Nephron (organoid): ENCODE measurements at regions not wholly inside any gene's neighbourhood (a gene's known extent, or its start where the extent isn't known, plus 50 kb on each side); places are given as distances from the start of the nearest gene placed in this dataset.

Experiments
- H3K27ac Mint-ChIP-seq, 3 experiments: 2 replicates each; pipeline ENCODE4 v1.8.0; 2020; ENCODE audit warnings: mixed read lengths in 3 of 3, mild to moderate bottlenecking in 2 of 3, moderate library complexity in 1 of 3
- H3K27me3 Mint-ChIP-seq: 2 replicates; pipeline ENCODE4 v1.8.0; 2021; ENCODE audit warnings: low read depth, mild to moderate bottlenecking, moderate library complexity, mixed read lengths
- H3K36me3 Mint-ChIP-seq: 2 replicates; pipeline ENCODE4 v1.8.0; 2020; ENCODE audit warnings: low read depth, mixed read lengths
- H3K4me1 Mint-ChIP-seq: 2 replicates; pipeline ENCODE4 v1.8.0; 2020; ENCODE audit warnings: mixed read lengths
- H3K4me3 Mint-ChIP-seq, 3 experiments: 2 replicates each; pipeline ENCODE4 v1.8.0; 2020; ENCODE audit warnings: mild to moderate bottlenecking in 3 of 3, mixed read lengths in 3 of 3, moderate library complexity in 2 of 3
- H3K9me3 Mint-ChIP-seq: 2 replicates; pipeline ENCODE4 v1.8.0; 2020; ENCODE audit warnings: mixed read lengths
- TF ChIP-seq, protein P1 (sequence below), 3 experiments: fragments of 200-600 bp; sonication (generic); IDR thresholded peaks; one replicate each; pipeline ENCODE4 v1.5.0; 2021; ENCODE audit warnings: antibody characterized with exemption in 3 of 3; ENCODE audit not compliant: unreplicated experiment in 3 of 3

DNA sequence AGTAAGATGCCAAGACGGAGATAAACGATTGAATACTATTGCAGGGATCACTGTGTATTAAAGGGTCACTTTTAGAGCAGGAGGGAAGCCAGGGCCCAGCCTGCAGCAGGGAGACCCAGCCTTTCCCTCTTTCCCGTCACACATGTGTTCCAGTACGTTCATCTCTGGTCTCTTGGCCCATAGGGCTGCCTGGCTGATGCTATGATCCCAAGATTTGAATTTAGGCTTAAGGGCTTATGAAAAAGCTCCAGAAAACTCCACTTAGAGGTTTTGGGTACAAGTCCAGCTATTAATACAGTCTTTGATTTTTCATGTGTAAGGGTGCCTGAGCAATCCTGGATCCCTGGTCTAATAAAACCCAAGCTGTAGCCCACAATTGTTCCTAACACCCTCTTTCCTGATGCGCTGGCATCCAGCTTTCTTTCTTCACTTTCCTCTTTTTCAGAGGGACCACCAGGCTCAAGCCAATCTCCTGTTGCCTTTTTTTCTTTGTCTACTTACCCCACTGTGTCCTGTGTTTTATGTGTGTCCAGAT lies 359.6 kb upstream of the USP24 start:
- H3K36me3 Mint-ChIP-seq, result no peaks in the 10 kb centered on the region
- H3K27me3 Mint-ChIP-seq, result no peaks in the 10 kb centered on the region
- H3K9me3 Mint-ChIP-seq, result no peaks in the 10 kb centered on the region
- no peak overlapping the region for H3K4me3 Mint-ChIP-seq
- H3K4me1 Mint-ChIP-seq, result peaks cover 18% of the 10 kb centered on the region
- peak overlapping the region in 1 of 3 experiments; percentile 27 for H3K27ac Mint-ChIP-seq
- TF ChIP-seq, protein P1, sequence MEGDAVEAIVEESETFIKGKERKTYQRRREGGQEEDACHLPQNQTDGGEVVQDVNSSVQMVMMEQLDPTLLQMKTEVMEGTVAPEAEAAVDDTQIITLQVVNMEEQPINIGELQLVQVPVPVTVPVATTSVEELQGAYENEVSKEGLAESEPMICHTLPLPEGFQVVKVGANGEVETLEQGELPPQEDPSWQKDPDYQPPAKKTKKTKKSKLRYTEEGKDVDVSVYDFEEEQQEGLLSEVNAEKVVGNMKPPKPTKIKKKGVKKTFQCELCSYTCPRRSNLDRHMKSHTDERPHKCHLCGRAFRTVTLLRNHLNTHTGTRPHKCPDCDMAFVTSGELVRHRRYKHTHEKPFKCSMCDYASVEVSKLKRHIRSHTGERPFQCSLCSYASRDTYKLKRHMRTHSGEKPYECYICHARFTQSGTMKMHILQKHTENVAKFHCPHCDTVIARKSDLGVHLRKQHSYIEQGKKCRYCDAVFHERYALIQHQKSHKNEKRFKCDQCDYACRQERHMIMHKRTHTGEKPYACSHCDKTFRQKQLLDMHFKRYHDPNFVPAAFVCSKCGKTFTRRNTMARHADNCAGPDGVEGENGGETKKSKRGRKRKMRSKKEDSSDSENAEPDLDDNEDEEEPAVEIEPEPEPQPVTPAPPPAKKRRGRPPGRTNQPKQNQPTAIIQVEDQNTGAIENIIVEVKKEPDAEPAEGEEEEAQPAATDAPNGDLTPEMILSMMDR (IDR thresholded peaks at IDR 0.05; ENCODE audit: unreplicated experiment in 3 of 3), result no peak

GRCh38 chr1:55572878-55573734 lies 357.9 kb upstream of the USP24 start:
- Mint-ChIP-seq H3K27ac (no peak overlapping the region), H3K4me1 (peaks cover 6% of the 10 kb centered on the region), H3K36me3 (peaks cover 3% of the 10 kb centered on the region), H3K27me3 (peaks cover 3% of the 10 kb centered on the region), H3K4me3 (no peak overlapping the region), H3K9me3 (peaks cover 9% of the 10 kb centered on the region)
- TF ChIP-seq, protein P1 (IDR thresholded peaks at IDR 0.05; ENCODE audit: unreplicated experiment in 3 of 3), result no peak

GRCh38 chr1:55571767-55572166 lies 356.6 kb upstream of the USP24 start:
- TF ChIP-seq, protein P1 (IDR thresholded peaks at IDR 0.05; ENCODE audit: unreplicated experiment in 3 of 3), result no peak
- Mint-ChIP-seq H3K27me3 (peaks cover 4% of the 10 kb centered on the region), H3K9me3 (peaks cover 9% of the 10 kb centered on the region), H3K4me3 (no peak overlapping the region), H3K27ac (no peak overlapping the region), H3K4me1 (peaks cover 5% of the 10 kb centered on the region), H3K36me3 (peaks cover 4% of the 10 kb centered on the region)

DNA sequence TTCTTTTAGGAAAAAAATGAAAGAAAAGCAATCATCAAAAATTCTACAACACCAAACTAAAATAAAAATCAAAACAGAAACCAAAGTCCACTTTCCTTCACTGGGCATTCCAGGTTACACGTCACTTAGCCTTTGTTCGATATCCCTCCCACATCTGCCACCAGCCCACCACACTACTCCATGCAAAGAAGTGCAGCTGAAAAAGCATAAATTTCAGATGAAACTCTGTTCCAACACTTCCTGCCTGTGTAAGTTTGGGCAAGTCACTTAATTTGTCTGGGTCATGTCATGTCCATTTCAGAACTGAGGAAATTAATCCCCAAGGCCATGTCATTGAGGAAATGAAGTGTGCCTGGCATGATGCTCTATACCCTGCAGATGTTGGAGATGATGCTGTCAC lies 354.3 kb upstream of the USP24 start:
- peaks cover 19% of the 10 kb centered on the region for H3K9me3 Mint-ChIP-seq
- no peak overlapping the region for H3K27ac Mint-ChIP-seq
- TF ChIP-seq, protein P1 (IDR thresholded peaks at IDR 0.05; ENCODE audit: unreplicated experiment in 3 of 3), result no peak
- no peak overlapping the region for H3K4me3 Mint-ChIP-seq
- peaks cover 4% of the 10 kb centered on the region for H3K27me3 Mint-ChIP-seq
- H3K4me1 Mint-ChIP-seq, result peaks cover 5% of the 10 kb centered on the region
- H3K36me3 Mint-ChIP-seq, result peaks cover 4% of the 10 kb centered on the region

DNA sequence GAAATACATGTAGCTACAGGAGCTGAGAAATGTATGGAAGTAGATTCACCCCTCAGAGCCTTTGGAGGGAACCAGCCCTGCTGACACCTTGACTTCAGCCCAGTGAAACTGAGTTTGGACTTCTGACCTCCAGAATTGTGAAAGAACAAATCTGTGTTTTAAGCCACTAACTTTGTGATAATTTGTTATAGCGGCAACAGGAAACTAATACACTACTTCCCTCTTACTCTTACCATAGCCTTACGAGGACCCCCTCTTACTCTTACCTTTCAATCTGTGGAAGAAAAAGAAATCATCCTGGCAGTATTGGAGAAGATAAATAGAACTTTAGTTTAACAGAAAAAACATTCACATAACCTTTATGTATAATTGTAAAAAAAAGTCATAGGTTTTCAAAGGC lies 353.6 kb upstream of the USP24 start:
- Mint-ChIP-seq H3K27me3 (peaks cover 4% of the 10 kb centered on the region), H3K4me3 (no peak overlapping the region), H3K36me3 (peaks cover 4% of the 10 kb centered on the region), H3K27ac (no peak overlapping the region), H3K9me3 (peaks cover 19% of the 10 kb centered on the region), H3K4me1 (peaks cover 5% of the 10 kb centered on the region)
- TF ChIP-seq, protein P1 (IDR thresholded peaks at IDR 0.05; ENCODE audit: unreplicated experiment in 3 of 3), result no peak
